OCI-LY1 (cell line): ENCODE measurements at regions not wholly inside any gene's neighbourhood (a gene's known extent, or its start where the extent isn't known, plus 50 kb on each side); places are given as distances from the start of the nearest gene placed in this dataset.

ENCODE experiments used
- CTCF ChIP-seq: fragments of 200-600 bp; sonication (generic), shearing (Covaris generic); IDR thresholded peaks from 2 replicates; pipeline ENCODE4 v1.5.1; 2017; ENCODE audit warnings: mild to moderate bottlenecking, antibody characterized with exemption, low read length, moderate library complexity, mixed read lengths
- EZH2 ChIP-seq: fragments of 200-600 bp; sonication (generic), shearing (Covaris generic); IDR thresholded peaks from 2 replicates; pipeline ENCODE4 v1.8.0; 2017; ENCODE audit warnings: borderline replicate concordance, mixed run types, mild to moderate bottlenecking, antibody characterized with exemption, low read length, moderate library complexity, mixed read lengths

DNA sequence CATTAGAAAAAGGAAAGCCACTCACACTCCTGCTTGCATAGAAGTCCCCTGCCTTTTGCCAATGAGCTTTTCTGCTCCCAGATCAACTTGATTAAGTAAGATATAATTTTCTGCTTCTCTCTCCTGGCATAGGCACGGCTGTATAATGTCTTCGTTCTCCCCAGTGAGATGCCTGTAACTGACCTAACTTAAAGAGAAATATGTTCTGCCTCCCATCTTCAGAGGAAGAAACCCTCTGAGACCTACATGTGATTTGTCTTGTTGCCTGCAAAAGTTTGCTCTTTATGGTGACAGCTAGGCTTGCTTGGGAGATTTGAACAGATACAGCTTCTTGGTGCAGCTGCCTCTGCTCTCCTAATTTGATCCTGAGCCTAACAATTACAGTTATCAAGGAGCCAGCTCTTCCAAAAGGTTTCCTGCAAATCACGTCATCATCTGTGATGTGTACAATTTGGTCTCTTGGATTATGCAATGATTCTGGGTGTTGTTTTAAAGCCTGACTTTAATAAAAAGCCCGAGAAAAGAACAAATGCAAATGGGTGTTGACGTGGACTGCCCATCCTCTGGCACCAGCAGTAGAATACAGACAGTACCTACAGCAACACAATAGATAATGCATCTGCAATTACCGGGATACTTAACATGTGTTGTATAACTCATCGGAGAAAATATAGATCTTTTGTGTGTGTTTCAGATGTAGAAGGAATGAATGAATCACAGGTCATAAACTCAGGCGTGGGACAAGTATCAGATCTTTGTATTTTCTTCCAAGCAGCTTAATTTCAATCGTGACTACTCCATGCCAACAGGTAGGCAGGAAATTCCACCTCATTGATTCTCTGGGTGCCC is 76.2 kb upstream of the KAZN start:
- TF ChIP-seq EZH2: no peak
- no peak for TF ChIP-seq CTCF
